ENCODE measurements at regions not wholly inside any gene's neighbourhood (a gene's known extent, or its start where the extent isn't known, plus 50 kb on each side); places are given as distances from the start of the nearest gene placed in this dataset.

DNA sequence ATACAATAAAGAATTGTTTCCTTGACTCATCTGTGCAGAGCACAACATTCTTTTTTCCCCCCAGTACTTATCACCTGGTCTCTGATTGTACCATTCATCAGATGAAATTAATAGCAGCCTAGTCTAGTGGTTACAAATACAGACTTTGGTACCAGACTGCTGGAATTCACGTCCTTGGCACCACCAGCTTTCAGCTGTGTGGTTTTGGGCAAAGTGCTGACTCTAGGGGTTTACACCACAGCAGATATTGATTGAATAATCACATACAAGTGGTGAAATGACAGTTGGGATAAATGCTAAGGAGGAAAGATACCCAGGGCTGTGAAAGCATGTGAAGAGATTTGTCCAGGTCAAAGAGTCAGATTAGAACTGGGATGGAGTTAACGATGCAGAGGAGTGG lies 79.3 kb upstream of the ATP10B start:
- Histone ChIP-seq H3K27ac (no peak overlapping the region), H3K27me3 (replicated peaks in 1 of 7) (no peaks in the 10 kb centered on the region), H3K36me3 (no peaks in the 10 kb centered on the region), H3K4me3 (no peak overlapping the region), H3K9me3 (no peaks in the 10 kb centered on the region), H3K4me1 (no peaks in the 10 kb centered on the region)
- TF ChIP-seq POLR2A (IDR thresholded peaks at IDR 0.05) (no peak), POLR2AphosphoS5 (IDR thresholded peaks at IDR 0.05) (no peak)
- TF ChIP-seq, protein P1, sequence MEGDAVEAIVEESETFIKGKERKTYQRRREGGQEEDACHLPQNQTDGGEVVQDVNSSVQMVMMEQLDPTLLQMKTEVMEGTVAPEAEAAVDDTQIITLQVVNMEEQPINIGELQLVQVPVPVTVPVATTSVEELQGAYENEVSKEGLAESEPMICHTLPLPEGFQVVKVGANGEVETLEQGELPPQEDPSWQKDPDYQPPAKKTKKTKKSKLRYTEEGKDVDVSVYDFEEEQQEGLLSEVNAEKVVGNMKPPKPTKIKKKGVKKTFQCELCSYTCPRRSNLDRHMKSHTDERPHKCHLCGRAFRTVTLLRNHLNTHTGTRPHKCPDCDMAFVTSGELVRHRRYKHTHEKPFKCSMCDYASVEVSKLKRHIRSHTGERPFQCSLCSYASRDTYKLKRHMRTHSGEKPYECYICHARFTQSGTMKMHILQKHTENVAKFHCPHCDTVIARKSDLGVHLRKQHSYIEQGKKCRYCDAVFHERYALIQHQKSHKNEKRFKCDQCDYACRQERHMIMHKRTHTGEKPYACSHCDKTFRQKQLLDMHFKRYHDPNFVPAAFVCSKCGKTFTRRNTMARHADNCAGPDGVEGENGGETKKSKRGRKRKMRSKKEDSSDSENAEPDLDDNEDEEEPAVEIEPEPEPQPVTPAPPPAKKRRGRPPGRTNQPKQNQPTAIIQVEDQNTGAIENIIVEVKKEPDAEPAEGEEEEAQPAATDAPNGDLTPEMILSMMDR (IDR thresholded peaks at IDR 0.05 in 8 of 11, conservative IDR thresholded peaks at IDR 0.05 in 3 of 11): no peak
- WGBS, 5 donors: 73 to 78% (median 77%) methylated on average over 2 of the region's 2 CpGs
- no peak for DNase-seq
- intact Hi-C loops (cut with DNase I; ENCODE audit: low total_unique reads): no loop called here

DNA sequence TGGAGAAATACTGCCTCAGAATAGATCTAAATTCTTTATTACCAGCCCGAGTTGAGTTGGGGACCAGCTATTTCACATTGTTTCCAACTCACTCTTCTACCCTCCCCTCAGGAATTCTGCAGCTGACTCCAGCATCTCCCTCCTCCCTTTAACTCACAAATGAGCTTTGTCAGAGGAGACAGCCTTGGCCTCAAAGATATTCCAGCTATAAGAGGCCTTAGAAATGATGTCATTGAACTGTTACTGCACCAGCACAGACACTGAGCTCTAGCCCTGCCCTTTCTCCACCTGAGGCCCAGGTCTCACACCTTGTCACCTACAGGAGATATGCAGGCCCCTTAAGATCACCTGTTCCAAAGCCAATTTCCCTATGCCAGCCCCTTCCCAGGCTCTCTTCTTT lies 78.4 kb upstream of the ATP10B start:
- WGBS, 5 donors: 9 to 37% (median 26%) methylated on average over 1 of the region's 1 CpG
- no peak overlapping the region for H3K27ac ChIP-seq
- intact Hi-C loops (cut with DNase I; ENCODE audit: low total_unique reads): no loop called here
- TF ChIP-seq POLR2A (IDR thresholded peaks at IDR 0.05): no peak
- no peak for TF ChIP-seq POLR2AphosphoS5 (IDR thresholded peaks at IDR 0.05)
- TF ChIP-seq, protein P1 (IDR thresholded peaks at IDR 0.05 in 8 of 11, conservative IDR thresholded peaks at IDR 0.05 in 3 of 11): no peak
- DNase-seq: no peak
- H3K9me3 ChIP-seq: no peaks in the 10 kb centered on the region
- H3K27me3 ChIP-seq (replicated peaks in 1 of 7): no peaks in the 10 kb centered on the region
- no peaks in the 10 kb centered on the region for H3K36me3 ChIP-seq
- no peak overlapping the region for H3K4me3 ChIP-seq
- H3K4me1 ChIP-seq: no peaks in the 10 kb centered on the region

DNA sequence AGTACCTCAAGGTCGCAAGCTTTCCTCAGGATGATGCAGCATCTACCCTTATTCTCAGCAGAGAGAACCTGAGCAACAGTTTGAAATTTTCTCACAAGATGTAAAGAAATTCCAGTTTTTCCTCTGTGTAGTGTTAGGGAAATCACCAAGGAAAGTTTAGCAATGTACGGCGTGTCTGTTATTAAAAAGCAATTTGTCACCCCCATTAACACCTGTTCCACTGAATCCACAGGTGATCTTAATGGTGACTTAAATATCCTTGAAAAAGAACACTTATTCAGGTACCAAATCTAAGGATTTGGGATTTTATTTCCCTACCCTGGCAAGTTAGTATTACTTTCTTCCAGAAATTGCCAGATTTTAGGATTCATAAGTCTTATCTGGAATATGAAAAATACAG lies 77.9 kb upstream of the ATP10B start:
- Histone ChIP-seq H3K4me3 (no peak overlapping the region), H3K4me1 (no peaks in the 10 kb centered on the region), H3K27me3 (replicated peaks in 1 of 7) (no peaks in the 10 kb centered on the region), H3K27ac (no peak overlapping the region), H3K9me3 (no peaks in the 10 kb centered on the region), H3K36me3 (no peaks in the 10 kb centered on the region)
- no peak for DNase-seq
- TF ChIP-seq, protein P1 (IDR thresholded peaks at IDR 0.05 in 8 of 11, conservative IDR thresholded peaks at IDR 0.05 in 3 of 11): no peak
- no peak for TF ChIP-seq POLR2A (IDR thresholded peaks at IDR 0.05)
- TF ChIP-seq POLR2AphosphoS5 (IDR thresholded peaks at IDR 0.05): no peak
- 86 to 97% (median 94%) methylated on average over 3 of the region's 3 CpGs for whole genome bisulfite sequencing, 5 donors
- intact Hi-C loops (cut with DNase I; ENCODE audit: low total_unique reads): no loop called here

DNA sequence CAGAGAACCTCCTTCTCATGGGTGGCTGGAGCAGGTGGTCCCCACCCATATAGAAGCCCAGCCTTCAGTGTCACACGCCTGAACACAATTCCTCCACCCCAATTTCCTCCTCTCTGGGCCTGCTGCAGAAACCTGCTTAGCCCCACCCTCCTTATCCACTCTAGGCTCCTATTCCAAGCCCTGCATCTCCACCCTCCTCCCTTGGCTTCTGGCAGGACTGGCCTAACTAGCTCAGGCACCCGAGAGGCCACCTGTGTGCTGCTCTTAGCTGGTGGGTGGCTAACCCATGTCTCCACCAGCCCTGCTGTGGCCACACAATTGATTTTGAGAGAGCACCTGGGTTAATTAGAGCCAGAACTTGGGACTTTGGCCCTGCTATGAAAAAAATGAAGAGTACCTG lies 77.3 kb upstream of the ATP10B start:
- Histone ChIP-seq H3K27ac (no peak overlapping the region), H3K36me3 (no peaks in the 10 kb centered on the region), H3K27me3 (replicated peaks in 1 of 7) (no peaks in the 10 kb centered on the region), H3K4me1 (no peaks in the 10 kb centered on the region), H3K4me3 (no peak overlapping the region), H3K9me3 (no peaks in the 10 kb centered on the region)
- DNase-seq: no peak
- intact Hi-C loops (cut with DNase I; ENCODE audit: low total_unique reads): no loop called here
- TF ChIP-seq, protein P1 (IDR thresholded peaks at IDR 0.05 in 8 of 11, conservative IDR thresholded peaks at IDR 0.05 in 3 of 11): no peak
- TF ChIP-seq POLR2AphosphoS5 (IDR thresholded peaks at IDR 0.05) (no peak), POLR2A (IDR thresholded peaks at IDR 0.05) (no peak)
- WGBS, 5 donors: 70 to 88% (median 82%) methylated on average over 2 of the region's 2 CpGs

Measured in spleen (tissue), 11 donors.